PC-3 (cell line): ENCODE measurements at regions not wholly inside any gene's neighbourhood (a gene's known extent, or its start where the extent isn't known, plus 50 kb on each side); places are given as distances from the start of the nearest gene placed in this dataset.

Experiments
- ATAC-seq: fragments of 200-7000 bp; cut with Tn5 transposase; 2 replicates; pipeline ENCODE4 v1.9.1; 2020; ENCODE audit warnings: mild to moderate bottlenecking, moderate library complexity
- BruUV-seq: library from RNA; stranded (reverse); fragments of 400-500 nt; replicated peaks from 2 replicates; lab custom pipeline; 2021; lab: Mats Ljungman, UMichigan
- CTCF ChIA-PET: fragments of 300-600 bp; sonication (Branson Sonifier 250); formaldehyde crosslinking; loops from one replicate; lab custom pipeline; 2022; ENCODE audit warnings: antibody characterized with exemption; lab: Charles Lee
- POLR2A ChIA-PET: fragments of 300-600 bp; sonication (Branson Sonifier 250); formaldehyde crosslinking; loops from one replicate; lab custom pipeline; 2022; ENCODE audit warnings: antibody characterized with exemption; ENCODE audit not compliant: unreplicated experiment; lab: Charles Lee
- DNase-seq: peaks from one replicate; pipeline ENCODE4 v3.0.0-alpha.2; 2015
- H2AFZ ChIP-seq: fragments of 300-600 bp; sonication (generic); 2 replicates; pipeline ENCODE4 v1.6.0; 2016; ENCODE audit warnings: antibody characterized with exemption, low read length
- H3F3A ChIP-seq: fragments of 300-600 bp; sonication (generic); one replicate; pipeline ENCODE4 v1.6.0; 2017; ENCODE audit warnings: antibody characterized with exemption, low read length, control low read depth, mild to moderate bottlenecking; ENCODE audit not compliant: unreplicated experiment
- H3K27ac ChIP-seq: fragments of 300-600 bp; sonication (generic); 2 replicates; pipeline ENCODE4 v1.5.1; 2016; ENCODE audit warnings: mild to moderate bottlenecking, low read length
- H3K27me3 ChIP-seq: fragments of 300-600 bp; sonication (generic); 2 replicates; pipeline ENCODE4 v1.6.1; 2016; ENCODE audit warnings: low read length, mixed read lengths
- H3K36me3 ChIP-seq: fragments of 300-600 bp; sonication (generic); 2 replicates; pipeline ENCODE4 v1.6.1; 2016; ENCODE audit warnings: low read depth, mixed run types, low read length, mixed read lengths
- H3K4me1 ChIP-seq: fragments of 300-600 bp; sonication (generic); 2 replicates; pipeline ENCODE4 v1.5.1; 2016; ENCODE audit warnings: low read length; ENCODE audit not compliant: insufficient read depth
- H3K4me2 ChIP-seq: fragments of 300-600 bp; sonication (generic); 2 replicates; pipeline ENCODE4 v1.6.0; 2016; ENCODE audit warnings: low read length
- H3K4me3 ChIP-seq: fragments of 300-600 bp; sonication (generic); 2 replicates; pipeline ENCODE4 v1.5.1; 2016; ENCODE audit warnings: mild to moderate bottlenecking, low read length, mixed read lengths
- H3K79me2 ChIP-seq: fragments of 300-600 bp; sonication (generic); 2 replicates; pipeline ENCODE4 v1.6.1; 2017; ENCODE audit warnings: low read length, mixed read lengths
- H3K9ac ChIP-seq: fragments of 300-600 bp; sonication (generic); 2 replicates; pipeline ENCODE4 v1.6.0; 2016; ENCODE audit warnings: mild to moderate bottlenecking, low read length
- H3K9me2 ChIP-seq: fragments of 300-600 bp; sonication (generic); replicated peaks from 2 replicates; pipeline ENCODE4 v1.6.1; 2016; ENCODE audit warnings: mixed run types, low read length, mixed read lengths
- H3K9me3 ChIP-seq: fragments of 300-600 bp; sonication (generic); 2 replicates; pipeline ENCODE4 v1.6.1; 2016; ENCODE audit warnings: low read length, mixed read lengths
- H4K20me1 ChIP-seq: fragments of 300-600 bp; sonication (generic); 2 replicates; pipeline ENCODE4 v1.6.1; 2016; ENCODE audit warnings: low read length, mixed read lengths
- EZH2 ChIP-seq: fragments of 300-600 bp; sonication (generic); IDR thresholded peaks from one replicate; pipeline ENCODE4 v1.6.1; 2017; ENCODE audit warnings: antibody characterized with exemption, mild to moderate bottlenecking, low read length; ENCODE audit not compliant: unreplicated experiment
- EZH2phosphoT487 ChIP-seq: fragments of 300-600 bp; sonication (generic); IDR thresholded peaks from 2 replicates; pipeline ENCODE4 v1.6.1; 2018; ENCODE audit warnings: mild to moderate bottlenecking, antibody characterized with exemption, low read length, borderline replicate concordance
- intact Hi-C: fragments of 100-400 bp; cut with micrococcal nuclease; formaldehyde crosslinking; loops from 2 replicates; pipeline ENCODE4 v1.9.0; 2023
- TF ChIP-seq, protein P1 (sequence below): fragments of 300-600 bp; sonication (generic); conservative IDR thresholded peaks from 2 replicates; pipeline ENCODE4 v1.5.1; 2017; ENCODE audit warnings: antibody characterized with exemption, low read depth, mild to moderate bottlenecking, low read length

DNA sequence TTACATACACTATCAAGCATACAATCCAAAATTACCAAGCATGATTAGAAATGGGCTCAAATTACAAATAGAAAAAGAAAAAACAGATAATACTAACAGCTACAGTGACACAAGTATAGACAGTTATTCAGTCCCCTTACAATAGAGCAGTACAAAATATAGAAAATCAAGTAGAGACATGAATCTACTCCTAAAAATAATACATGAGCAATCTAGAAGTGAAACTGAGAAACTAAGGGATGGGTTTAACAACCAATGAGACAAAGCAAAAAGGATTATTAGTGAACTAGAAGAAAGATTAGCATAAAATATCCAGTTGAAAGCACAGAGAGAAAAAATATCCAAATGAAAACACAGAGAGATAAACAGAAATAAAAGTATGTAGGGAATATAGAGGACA, 426.7 kb downstream of the TBC1D4 start:
- CTCF ChIA-PET, result no interaction called here
- Histone ChIP-seq H3K9ac (no peak overlapping the region), H3F3A (no peaks in the 10 kb centered on the region), H2AFZ (no peak overlapping the region), H3K9me3 (no peaks in the 10 kb centered on the region), H3K4me1 (no peaks in the 10 kb centered on the region), H3K36me3 (no peaks in the 10 kb centered on the region), H3K9me2 (no peaks in the 10 kb centered on the region), H3K79me2 (no peaks in the 10 kb centered on the region), H3K27ac (no peak overlapping the region), H3K4me2 (no peak overlapping the region), H3K27me3 (no peaks in the 10 kb centered on the region), H4K20me1 (no peaks in the 10 kb centered on the region), H3K4me3 (no peak overlapping the region)
- intact Hi-C loops, result no loop called here
- no TSS peak for BruUV-seq
- ATAC-seq, result no peak
- POLR2A ChIA-PET, result no interaction called here
- DNase-seq, result no peak
- TF ChIP-seq EZH2, result no peak

DNA sequence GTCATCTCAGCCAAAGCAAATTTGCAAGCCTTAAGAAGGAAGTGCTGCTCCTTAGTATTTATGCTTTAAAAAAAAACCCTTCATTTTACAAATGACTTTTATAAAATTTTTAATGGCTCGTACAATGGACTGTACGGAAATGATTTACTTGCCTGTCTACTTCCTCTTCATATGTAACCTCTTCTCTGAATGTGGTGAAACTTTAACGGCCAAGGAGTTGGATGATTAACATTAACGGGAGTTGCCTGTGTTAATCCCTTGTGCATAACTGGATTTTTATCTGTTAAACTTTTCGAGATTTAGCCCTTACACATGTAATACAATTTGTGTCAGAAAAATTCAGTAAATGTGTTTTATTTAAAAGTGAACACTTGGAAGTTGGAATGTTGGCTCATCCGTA, 429.4 kb downstream of the TBC1D4 start:
- Histone ChIP-seq H3F3A (no peaks in the 10 kb centered on the region), H3K9me3 (no peaks in the 10 kb centered on the region), H3K9ac (no peak overlapping the region), H4K20me1 (no peaks in the 10 kb centered on the region), H2AFZ (no peak overlapping the region), H3K9me2 (no peaks in the 10 kb centered on the region), H3K79me2 (no peaks in the 10 kb centered on the region), H3K4me1 (no peaks in the 10 kb centered on the region), H3K27ac (no peak overlapping the region), H3K4me3 (no peak overlapping the region), H3K4me2 (no peak overlapping the region), H3K27me3 (no peaks in the 10 kb centered on the region), H3K36me3 (no peaks in the 10 kb centered on the region)
- ChIA-PET CTCF (no interaction called here), POLR2A (no interaction called here)
- ATAC-seq (no peak), DNase-seq (no peak)
- intact Hi-C loops, result no loop called here
- TF ChIP-seq, protein P1, sequence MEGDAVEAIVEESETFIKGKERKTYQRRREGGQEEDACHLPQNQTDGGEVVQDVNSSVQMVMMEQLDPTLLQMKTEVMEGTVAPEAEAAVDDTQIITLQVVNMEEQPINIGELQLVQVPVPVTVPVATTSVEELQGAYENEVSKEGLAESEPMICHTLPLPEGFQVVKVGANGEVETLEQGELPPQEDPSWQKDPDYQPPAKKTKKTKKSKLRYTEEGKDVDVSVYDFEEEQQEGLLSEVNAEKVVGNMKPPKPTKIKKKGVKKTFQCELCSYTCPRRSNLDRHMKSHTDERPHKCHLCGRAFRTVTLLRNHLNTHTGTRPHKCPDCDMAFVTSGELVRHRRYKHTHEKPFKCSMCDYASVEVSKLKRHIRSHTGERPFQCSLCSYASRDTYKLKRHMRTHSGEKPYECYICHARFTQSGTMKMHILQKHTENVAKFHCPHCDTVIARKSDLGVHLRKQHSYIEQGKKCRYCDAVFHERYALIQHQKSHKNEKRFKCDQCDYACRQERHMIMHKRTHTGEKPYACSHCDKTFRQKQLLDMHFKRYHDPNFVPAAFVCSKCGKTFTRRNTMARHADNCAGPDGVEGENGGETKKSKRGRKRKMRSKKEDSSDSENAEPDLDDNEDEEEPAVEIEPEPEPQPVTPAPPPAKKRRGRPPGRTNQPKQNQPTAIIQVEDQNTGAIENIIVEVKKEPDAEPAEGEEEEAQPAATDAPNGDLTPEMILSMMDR, result no peak
- no peak for TF ChIP-seq EZH2phosphoT487
- TF ChIP-seq EZH2, result no peak
- no TSS peak for BruUV-seq

DNA sequence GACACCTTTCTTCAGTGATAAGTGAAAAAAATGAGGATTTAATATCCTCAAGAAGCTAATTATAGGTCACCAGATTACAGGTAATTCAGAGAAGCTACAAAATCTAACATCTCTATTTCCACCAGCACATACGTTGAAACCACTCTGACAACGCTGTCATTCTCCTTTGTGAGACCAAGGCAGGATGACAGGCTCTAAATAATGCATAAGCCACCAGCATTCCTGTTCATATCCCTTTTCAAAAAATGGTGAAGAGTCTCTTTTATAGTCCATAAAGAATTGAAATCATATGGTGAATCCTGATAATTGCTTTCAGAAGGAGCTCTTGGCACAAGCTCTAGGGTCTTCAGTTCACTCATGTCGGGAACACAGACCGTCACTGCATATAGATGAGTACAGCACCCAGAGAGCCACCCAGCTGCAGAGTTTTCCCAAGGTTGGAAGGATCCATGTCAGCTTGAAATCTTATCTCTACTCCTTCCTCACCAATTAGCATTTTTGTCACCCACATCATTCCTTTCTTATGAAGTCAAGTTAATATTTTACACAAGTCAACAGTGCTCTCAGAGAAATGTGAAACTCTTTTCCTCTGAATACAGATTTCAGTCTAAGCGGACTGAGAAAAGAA, 431.4 kb downstream of the TBC1D4 start:
- no peaks in the 10 kb centered on the region for H3K9me3 ChIP-seq
- TF ChIP-seq, protein P1, result no peak
- TF ChIP-seq EZH2phosphoT487, result no peak
- TF ChIP-seq EZH2, result no peak
- no TSS peak for BruUV-seq
- ATAC-seq, result no peak
- H3K27me3 ChIP-seq, result no peaks in the 10 kb centered on the region
- no peak overlapping the region for H3K4me2 ChIP-seq
- H3F3A ChIP-seq, result no peaks in the 10 kb centered on the region
- no peak overlapping the region for H2AFZ ChIP-seq
- no peak for DNase-seq
- H4K20me1 ChIP-seq, result no peaks in the 10 kb centered on the region
- no peaks in the 10 kb centered on the region for H3K4me1 ChIP-seq
- CTCF ChIA-PET, result no interaction called here
- H3K36me3 ChIP-seq, result no peaks in the 10 kb centered on the region
- no peak overlapping the region for H3K4me3 ChIP-seq
- H3K9me2 ChIP-seq, result no peaks in the 10 kb centered on the region
- no peak overlapping the region for H3K27ac ChIP-seq
- no peak overlapping the region for H3K9ac ChIP-seq
- POLR2A ChIA-PET, result no interaction called here
- no peaks in the 10 kb centered on the region for H3K79me2 ChIP-seq
- intact Hi-C loops, result no loop called here
